ENCODE measurements at regions not wholly inside any gene's neighbourhood (a gene's known extent, or its start where the extent isn't known, plus 50 kb on each side); places are given as distances from the start of the nearest gene placed in this dataset.

DNA sequence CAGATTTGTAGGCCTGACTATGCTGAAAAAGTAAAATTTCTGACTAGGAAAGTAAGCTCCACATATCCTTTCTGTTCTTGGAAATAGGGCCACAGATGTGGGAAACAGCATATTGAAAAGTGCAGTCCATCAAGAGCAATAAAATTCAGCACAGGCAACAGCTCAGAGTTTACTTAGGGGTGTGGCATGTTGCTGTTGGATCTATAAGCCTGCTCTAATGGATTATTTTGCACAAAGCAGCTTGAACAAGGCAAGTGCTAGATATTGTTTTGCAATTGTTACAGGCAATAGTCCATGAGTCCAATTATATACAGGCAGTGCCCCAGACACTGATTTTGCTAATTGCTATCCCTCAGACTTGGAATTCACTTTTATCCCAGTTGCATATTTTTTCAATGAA lies 289.8 kb upstream of the SNX7 start:
- TF ChIP-seq, protein P1, sequence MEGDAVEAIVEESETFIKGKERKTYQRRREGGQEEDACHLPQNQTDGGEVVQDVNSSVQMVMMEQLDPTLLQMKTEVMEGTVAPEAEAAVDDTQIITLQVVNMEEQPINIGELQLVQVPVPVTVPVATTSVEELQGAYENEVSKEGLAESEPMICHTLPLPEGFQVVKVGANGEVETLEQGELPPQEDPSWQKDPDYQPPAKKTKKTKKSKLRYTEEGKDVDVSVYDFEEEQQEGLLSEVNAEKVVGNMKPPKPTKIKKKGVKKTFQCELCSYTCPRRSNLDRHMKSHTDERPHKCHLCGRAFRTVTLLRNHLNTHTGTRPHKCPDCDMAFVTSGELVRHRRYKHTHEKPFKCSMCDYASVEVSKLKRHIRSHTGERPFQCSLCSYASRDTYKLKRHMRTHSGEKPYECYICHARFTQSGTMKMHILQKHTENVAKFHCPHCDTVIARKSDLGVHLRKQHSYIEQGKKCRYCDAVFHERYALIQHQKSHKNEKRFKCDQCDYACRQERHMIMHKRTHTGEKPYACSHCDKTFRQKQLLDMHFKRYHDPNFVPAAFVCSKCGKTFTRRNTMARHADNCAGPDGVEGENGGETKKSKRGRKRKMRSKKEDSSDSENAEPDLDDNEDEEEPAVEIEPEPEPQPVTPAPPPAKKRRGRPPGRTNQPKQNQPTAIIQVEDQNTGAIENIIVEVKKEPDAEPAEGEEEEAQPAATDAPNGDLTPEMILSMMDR (IDR thresholded peaks at IDR 0.05; ENCODE audit: poor library complexity, severe bottlenecking), result no peak
- no peak for TF ChIP-seq EZH2 (IDR thresholded peaks at IDR 0.05; ENCODE audit: borderline replicate concordance, insufficient read depth, low read length, poor library complexity, severe bottlenecking)
- no peak for TF ChIP-seq SMC3 (conservative IDR thresholded peaks at IDR 0.05; ENCODE audit: poor library complexity)
- TF ChIP-seq, protein P2, sequence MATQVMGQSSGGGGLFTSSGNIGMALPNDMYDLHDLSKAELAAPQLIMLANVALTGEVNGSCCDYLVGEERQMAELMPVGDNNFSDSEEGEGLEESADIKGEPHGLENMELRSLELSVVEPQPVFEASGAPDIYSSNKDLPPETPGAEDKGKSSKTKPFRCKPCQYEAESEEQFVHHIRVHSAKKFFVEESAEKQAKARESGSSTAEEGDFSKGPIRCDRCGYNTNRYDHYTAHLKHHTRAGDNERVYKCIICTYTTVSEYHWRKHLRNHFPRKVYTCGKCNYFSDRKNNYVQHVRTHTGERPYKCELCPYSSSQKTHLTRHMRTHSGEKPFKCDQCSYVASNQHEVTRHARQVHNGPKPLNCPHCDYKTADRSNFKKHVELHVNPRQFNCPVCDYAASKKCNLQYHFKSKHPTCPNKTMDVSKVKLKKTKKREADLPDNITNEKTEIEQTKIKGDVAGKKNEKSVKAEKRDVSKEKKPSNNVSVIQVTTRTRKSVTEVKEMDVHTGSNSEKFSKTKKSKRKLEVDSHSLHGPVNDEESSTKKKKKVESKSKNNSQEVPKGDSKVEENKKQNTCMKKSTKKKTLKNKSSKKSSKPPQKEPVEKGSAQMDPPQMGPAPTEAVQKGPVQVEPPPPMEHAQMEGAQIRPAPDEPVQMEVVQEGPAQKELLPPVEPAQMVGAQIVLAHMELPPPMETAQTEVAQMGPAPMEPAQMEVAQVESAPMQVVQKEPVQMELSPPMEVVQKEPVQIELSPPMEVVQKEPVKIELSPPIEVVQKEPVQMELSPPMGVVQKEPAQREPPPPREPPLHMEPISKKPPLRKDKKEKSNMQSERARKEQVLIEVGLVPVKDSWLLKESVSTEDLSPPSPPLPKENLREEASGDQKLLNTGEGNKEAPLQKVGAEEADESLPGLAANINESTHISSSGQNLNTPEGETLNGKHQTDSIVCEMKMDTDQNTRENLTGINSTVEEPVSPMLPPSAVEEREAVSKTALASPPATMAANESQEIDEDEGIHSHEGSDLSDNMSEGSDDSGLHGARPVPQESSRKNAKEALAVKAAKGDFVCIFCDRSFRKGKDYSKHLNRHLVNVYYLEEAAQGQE (IDR thresholded peaks at IDR 0.05; ENCODE audit: borderline replicate concordance), result no peak
- no peak for TF ChIP-seq EP300 (conservative IDR thresholded peaks at IDR 0.05; ENCODE audit: poor library complexity, severe bottlenecking)
- no peak for TF ChIP-seq MXI1 (conservative IDR thresholded peaks at IDR 0.05; ENCODE audit: poor library complexity, severe bottlenecking)
- no peak for TF ChIP-seq POLR2AphosphoS5 (IDR thresholded peaks at IDR 0.05)
- TF ChIP-seq TAF1 (IDR thresholded peaks at IDR 0.05; ENCODE audit: low read depth), result no peak
- H3K79me2 ChIP-seq (replicated peaks; ENCODE audit: insufficient read depth, low read length), result no peaks in the 10 kb centered on the region
- H3K9me2 ChIP-seq (ENCODE audit: insufficient read depth, low read length), result no peaks in the 10 kb centered on the region
- H3K9ac ChIP-seq (ENCODE audit: low read length), result no peak overlapping the region
- H4K20me1 ChIP-seq (ENCODE audit: insufficient read depth), result no peaks in the 10 kb centered on the region
- no peak overlapping the region for H3K4me3 ChIP-seq (ENCODE audit: low read length)
- H3K27ac ChIP-seq (ENCODE audit: low read length), result no peak overlapping the region
- H3K36me3 ChIP-seq (ENCODE audit: insufficient read depth, low read length), result no peaks in the 10 kb centered on the region
- H3K27me3 ChIP-seq (ENCODE audit: insufficient read depth, low read depth, low read length), result no peaks in the 10 kb centered on the region
- H3K9me3 ChIP-seq (ENCODE audit: low read length), result no peaks in the 10 kb centered on the region
- no peak overlapping the region for H2AFZ ChIP-seq (ENCODE audit: low read depth, low read length)
- no peak overlapping the region for H3K4me2 ChIP-seq (ENCODE audit: low read length)
- H3F3A ChIP-seq (ENCODE audit: insufficient read depth, low read length, poor library complexity, severe bottlenecking), result no peaks in the 10 kb centered on the region

DNA sequence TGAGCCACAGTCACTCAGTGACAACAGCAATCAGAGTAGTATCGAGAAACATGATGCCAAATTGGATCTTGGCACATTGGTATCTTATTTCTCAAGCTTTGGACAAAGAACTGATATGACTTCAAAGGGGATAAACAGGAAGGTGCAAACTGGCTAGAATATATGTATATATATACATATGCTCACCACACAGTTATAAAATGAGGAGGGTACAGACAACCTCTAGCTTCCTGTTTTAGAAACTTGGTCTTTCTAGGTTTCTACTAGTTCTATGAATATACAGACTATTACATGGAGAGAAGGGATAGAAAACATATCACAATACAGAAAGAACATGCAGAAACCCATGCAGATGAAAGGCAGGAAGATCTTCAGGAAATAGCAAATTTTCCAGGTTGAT lies 292.1 kb upstream of the SNX7 start:
- Histone ChIP-seq H3K4me2 (ENCODE audit: low read length) (no peak overlapping the region), H3K79me2 (replicated peaks; ENCODE audit: insufficient read depth, low read length) (no peaks in the 10 kb centered on the region), H3K9ac (ENCODE audit: low read length) (no peak overlapping the region), H3K4me3 (ENCODE audit: low read length) (no peak overlapping the region), H3K27me3 (ENCODE audit: insufficient read depth, low read depth, low read length) (no peaks in the 10 kb centered on the region), H4K20me1 (ENCODE audit: insufficient read depth) (no peaks in the 10 kb centered on the region), H2AFZ (ENCODE audit: low read depth, low read length) (no peak overlapping the region), H3K9me2 (ENCODE audit: insufficient read depth, low read length) (no peaks in the 10 kb centered on the region), H3F3A (ENCODE audit: insufficient read depth, low read length, poor library complexity, severe bottlenecking) (no peaks in the 10 kb centered on the region), H3K9me3 (ENCODE audit: low read length) (no peaks in the 10 kb centered on the region), H3K36me3 (ENCODE audit: insufficient read depth, low read length) (no peaks in the 10 kb centered on the region), H3K27ac (ENCODE audit: low read length) (no peak overlapping the region)
- TF ChIP-seq, protein P2 (IDR thresholded peaks at IDR 0.05; ENCODE audit: borderline replicate concordance), result no peak
- TF ChIP-seq POLR2AphosphoS5 (IDR thresholded peaks at IDR 0.05) (no peak), MXI1 (conservative IDR thresholded peaks at IDR 0.05; ENCODE audit: poor library complexity, severe bottlenecking) (no peak), SMC3 (conservative IDR thresholded peaks at IDR 0.05; ENCODE audit: poor library complexity) (no peak), EP300 (conservative IDR thresholded peaks at IDR 0.05; ENCODE audit: poor library complexity, severe bottlenecking) (no peak), EZH2 (IDR thresholded peaks at IDR 0.05; ENCODE audit: borderline replicate concordance, insufficient read depth, low read length, poor library complexity, severe bottlenecking) (no peak), TAF1 (IDR thresholded peaks at IDR 0.05; ENCODE audit: low read depth) (no peak), RAD21 (conservative IDR thresholded peaks at IDR 0.05) (no peak)
